ENCODE measurements at regions not wholly inside any gene's neighbourhood (a gene's known extent, or its start where the extent isn't known, plus 50 kb on each side); places are given as distances from the start of the nearest gene placed in this dataset.

DNA sequence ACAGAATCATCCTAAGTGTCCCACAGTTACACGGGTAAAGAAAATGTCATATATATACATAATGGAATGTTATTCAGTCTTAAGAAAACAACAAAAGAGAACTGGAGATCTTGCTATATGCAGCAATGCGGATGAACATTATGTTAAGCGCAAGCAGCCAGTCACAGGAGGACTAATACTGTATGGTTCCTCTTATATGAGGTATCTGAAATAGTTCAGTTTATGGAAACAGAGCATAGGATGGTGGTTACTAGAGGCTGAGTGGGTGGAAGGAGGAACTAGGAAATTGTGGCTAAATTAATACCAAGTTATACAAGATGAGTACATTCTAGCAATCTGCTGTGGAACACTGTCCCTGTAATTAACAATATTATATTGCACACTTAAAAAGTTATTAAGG lies 834.3 kb downstream of the KCNT2 start (continued):
- TF ChIP-seq SMAD1 (IDR thresholded peaks at IDR 0.05; ENCODE audit: low read depth, partially characterized antibody), result no peak
- TF ChIP-seq ZNF217 (IDR thresholded peaks at IDR 0.05), result no peak
- no peak for TF ChIP-seq BRCA1 (IDR thresholded peaks at IDR 0.05; ENCODE audit: low read depth, low read length)
- TF ChIP-seq, protein P1, sequence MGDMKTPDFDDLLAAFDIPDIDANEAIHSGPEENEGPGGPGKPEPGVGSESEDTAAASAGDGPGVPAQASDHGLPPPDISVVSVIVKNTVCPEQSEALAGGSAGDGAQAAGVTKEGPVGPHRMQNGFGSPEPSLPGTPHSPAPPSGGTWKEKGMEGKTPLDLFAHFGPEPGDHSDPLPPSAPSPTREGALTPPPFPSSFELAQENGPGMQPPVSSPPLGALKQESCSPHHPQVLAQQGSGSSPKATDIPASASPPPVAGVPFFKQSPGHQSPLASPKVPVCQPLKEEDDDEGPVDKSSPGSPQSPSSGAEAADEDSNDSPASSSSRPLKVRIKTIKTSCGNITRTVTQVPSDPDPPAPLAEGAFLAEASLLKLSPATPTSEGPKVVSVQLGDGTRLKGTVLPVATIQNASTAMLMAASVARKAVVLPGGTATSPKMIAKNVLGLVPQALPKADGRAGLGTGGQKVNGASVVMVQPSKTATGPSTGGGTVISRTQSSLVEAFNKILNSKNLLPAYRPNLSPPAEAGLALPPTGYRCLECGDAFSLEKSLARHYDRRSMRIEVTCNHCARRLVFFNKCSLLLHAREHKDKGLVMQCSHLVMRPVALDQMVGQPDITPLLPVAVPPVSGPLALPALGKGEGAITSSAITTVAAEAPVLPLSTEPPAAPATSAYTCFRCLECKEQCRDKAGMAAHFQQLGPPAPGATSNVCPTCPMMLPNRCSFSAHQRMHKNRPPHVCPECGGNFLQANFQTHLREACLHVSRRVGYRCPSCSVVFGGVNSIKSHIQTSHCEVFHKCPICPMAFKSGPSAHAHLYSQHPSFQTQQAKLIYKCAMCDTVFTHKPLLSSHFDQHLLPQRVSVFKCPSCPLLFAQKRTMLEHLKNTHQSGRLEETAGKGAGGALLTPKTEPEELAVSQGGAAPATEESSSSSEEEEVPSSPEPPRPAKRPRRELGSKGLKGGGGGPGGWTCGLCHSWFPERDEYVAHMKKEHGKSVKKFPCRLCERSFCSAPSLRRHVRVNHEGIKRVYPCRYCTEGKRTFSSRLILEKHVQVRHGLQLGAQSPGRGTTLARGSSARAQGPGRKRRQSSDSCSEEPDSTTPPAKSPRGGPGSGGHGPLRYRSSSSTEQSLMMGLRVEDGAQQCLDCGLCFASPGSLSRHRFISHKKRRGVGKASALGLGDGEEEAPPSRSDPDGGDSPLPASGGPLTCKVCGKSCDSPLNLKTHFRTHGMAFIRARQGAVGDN (IDR thresholded peaks at IDR 0.05), result no peak

DNA sequence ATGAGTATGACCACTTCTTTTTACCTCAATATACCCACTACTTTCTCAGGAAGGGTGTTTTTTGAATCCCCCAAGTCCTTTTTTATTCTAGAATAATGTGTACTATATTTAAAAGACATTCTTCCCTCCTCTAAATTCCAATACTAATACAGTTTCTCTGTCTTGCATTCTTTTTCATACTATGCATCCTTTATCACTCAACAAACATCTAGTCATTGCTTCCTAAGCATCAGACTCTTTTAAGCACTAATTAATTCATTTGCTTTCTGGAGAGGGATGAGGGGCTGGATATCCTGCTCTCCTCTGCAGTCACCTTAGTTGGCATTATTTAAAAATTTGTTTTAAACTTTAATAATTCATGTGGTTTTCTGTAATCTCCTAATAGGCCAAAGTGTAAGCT lies 838.8 kb downstream of the KCNT2 start:
- no peaks in the 10 kb centered on the region for H4K20me1 ChIP-seq (ENCODE audit: control insufficient read depth, insufficient read depth)
- H3K4me3 ChIP-seq, result no peak overlapping the region
- DNase-seq (ENCODE audit: low read depth, low spot score) (no peak), ATAC-seq (no peak), FAIRE-seq (no peak)
- H3K4me2 ChIP-seq (ENCODE audit: control insufficient read depth, insufficient read depth), result no peak overlapping the region
- TF ChIP-seq JUNB (IDR thresholded peaks at IDR 0.05) (no peak), EED (IDR thresholded peaks at IDR 0.05; ENCODE audit: low read depth) (no peak)
- H3K4me1 ChIP-seq (ENCODE audit: control insufficient read depth, insufficient read depth, low read length), result no peaks in the 10 kb centered on the region
- no TSS peak for BruUV-seq (replicated peaks)
- H3K79me2 ChIP-seq (ENCODE audit: control insufficient read depth, insufficient read depth, low read length), result no peaks in the 10 kb centered on the region
- RAD21 ChIA-PET (ENCODE audit: unreplicated experiment), result no interaction called here
- POLR2A ChIA-PET, result no interaction called here
- H3K9me3 ChIP-seq (replicated peaks; ENCODE audit: control insufficient read depth, insufficient read depth, low read length), result no peaks in the 10 kb centered on the region
- no peak overlapping the region for H3K27ac ChIP-seq (ENCODE audit: control insufficient read depth, insufficient read depth)
- H3K27me3 ChIP-seq (replicated peaks in 1 of 2; ENCODE audit: control insufficient read depth in 2 of 2, insufficient read depth in 2 of 2, low read length in 1 of 2), result no peaks in the 10 kb centered on the region
- no peak overlapping the region for H3K9ac ChIP-seq (ENCODE audit: control insufficient read depth, insufficient read depth, low read length)
- intact Hi-C loops (cut with micrococcal nuclease; ENCODE audit: unreplicated experiment), result no loop called here
- in situ Hi-C loops (cut with MboI), result no loop called here
- CTCF ChIA-PET, result no interaction called here
- SMC1A ChIA-PET (ENCODE audit: uncharacterized antibody, unreplicated experiment), result interaction anchor here (0.9 kb wide), 1 partner anchor 143 kb away, joined by 3 read pairs; no protein-coding TSS in a partner anchor
- no peak overlapping the region for H2AFZ ChIP-seq (ENCODE audit: control insufficient read depth, low read depth, low read length)
- H3K36me3 ChIP-seq (ENCODE audit: control insufficient read depth in 2 of 2, insufficient read depth in 2 of 2, low read length in 1 of 2), result no peaks in the 10 kb centered on the region
